ENCODE measurements at regions not wholly inside any gene's neighbourhood (a gene's known extent, or its start where the extent isn't known, plus 50 kb on each side); places are given as distances from the start of the nearest gene placed in this dataset.

- ATAC-seq (replicated peaks in 6 of 8): no peak
- H3K4me3 ChIP-seq: no peak overlapping the region
- WGBS, 10 experiments: 18 to 96% (median 86%) methylated on average over 6 to 12 of the region's 14 CpGs
- H3K4me1 ChIP-seq (replicated peaks in 1 of 2): peaks cover 3 to 12% of the 10 kb centered on the region in 2 donors
- in situ Hi-C loops (cut with MboI; ENCODE audit: low pct_unique_long_range_greater_than_20kb in 2 of 9, low sequenced_read_pairs in 9 of 9, unreplicated experiment in 9 of 9): no loop called here
- H3K27ac ChIP-seq: no peak overlapping the region
These were observed 323.0 kb downstream of the MYCN start for GRCh38 chr2:16263241-16263890.

DNA sequence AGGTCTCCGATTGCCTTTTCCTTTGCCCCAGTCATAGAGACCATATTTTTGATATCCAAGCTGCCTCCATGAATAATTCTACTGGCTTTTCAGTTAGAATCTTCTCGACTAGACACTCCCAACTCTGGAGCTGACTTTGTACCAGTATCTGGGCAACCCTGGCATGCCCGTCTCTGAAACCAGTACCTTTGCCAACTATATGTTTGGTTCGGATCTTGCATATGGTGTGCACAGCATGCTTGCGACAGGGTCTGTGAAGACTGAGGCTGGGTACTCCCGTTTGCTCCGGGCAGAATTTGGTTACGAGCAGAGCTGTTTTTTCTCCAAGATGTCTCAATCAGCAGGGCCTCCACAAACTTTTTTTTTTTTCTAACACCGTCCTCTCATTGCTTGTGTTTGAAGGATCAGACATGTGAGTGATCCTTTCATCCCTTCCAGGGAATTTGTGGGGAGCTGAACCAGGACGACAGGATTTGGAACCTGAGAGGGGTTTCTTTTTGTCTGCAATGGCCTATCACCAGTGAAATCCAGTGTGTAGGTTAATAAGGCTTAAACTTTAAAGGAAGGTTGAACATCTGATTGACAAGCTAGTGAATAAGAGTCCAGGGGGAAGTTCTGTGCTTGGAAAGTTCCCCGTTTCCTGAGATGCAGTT, 322.3 kb downstream of the MYCN start:
- in situ Hi-C loops (cut with MboI; ENCODE audit: low pct_unique_long_range_greater_than_20kb in 2 of 9, low sequenced_read_pairs in 9 of 9, unreplicated experiment in 9 of 9): no loop called here
- Histone ChIP-seq H3K4me1 (replicated peaks in 1 of 2) (peaks cover 3 to 12% of the 10 kb centered on the region in 2 donors), H3K4me3 (no peak overlapping the region), H3K27ac (no peak overlapping the region)
- 14 to 100% (median 82%) methylated on average over 1 to 5 of the region's 11 CpGs for WGBS, 10 experiments
- no peak for ATAC-seq (replicated peaks in 6 of 8)

DNA sequence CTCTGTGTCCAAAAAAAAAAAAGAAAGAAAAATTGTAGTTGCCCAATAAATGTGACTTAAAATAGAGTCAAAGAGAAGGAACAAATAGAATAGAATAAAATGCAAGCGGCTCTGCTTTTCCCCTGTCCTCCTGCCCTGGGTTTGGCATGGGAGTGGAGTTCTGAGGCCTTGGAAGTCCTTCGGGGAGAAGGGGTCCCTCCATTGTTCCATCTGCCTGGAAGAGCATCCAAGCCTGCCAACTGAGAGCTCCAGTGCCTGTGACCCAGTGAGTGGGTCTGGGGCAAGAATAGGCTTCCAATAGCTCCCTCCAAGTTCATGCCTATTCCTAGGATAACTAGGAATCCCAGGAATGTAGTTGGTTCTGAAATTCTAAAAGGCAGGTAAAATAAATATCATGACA, 321.4 kb downstream of the MYCN start:
- no peak for ATAC-seq (replicated peaks in 6 of 8)
- Histone ChIP-seq H3K4me3 (no peak overlapping the region), H3K4me1 (replicated peaks in 1 of 2) (peaks cover 3 to 12% of the 10 kb centered on the region in 2 donors), H3K27ac (no peak overlapping the region)
- in situ Hi-C loops (cut with MboI; ENCODE audit: low pct_unique_long_range_greater_than_20kb in 2 of 9, low sequenced_read_pairs in 9 of 9, unreplicated experiment in 9 of 9): no loop called here
- WGBS, 10 experiments: 25 to 100% (median 81%) methylated on average over 1 to 2 of the region's 2 CpGs; no CpG with 5 or more reads in 3 of the 10 experiments

DNA sequence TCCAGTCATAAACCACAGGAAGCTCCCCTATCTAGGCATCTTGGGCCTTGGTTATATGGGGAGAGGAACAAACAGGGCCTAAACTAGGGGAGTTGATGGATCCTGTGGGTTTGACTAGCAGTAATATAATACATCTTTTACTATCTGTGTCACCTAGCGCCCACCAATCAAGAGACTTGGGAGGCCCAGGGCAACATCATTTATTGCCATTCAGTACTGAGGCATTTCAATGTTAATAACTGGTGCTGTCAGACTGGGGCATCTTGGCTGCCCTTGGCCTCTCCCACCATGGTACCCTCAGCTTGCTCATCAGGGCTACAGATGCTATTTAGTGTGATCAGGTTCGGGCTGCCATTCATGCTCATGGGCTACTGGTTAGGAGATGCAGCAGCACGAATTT, 320.7 kb downstream of the MYCN start:
- Histone ChIP-seq H3K4me3 (no peak overlapping the region), H3K27ac (no peak overlapping the region), H3K4me1 (replicated peaks in 1 of 2) (peaks cover 3 to 12% of the 10 kb centered on the region in 2 donors)
- WGBS, 10 experiments: 0 to 100% (median 27%) methylated on average over 1 to 3 of the region's 3 CpGs; no CpG with 5 or more reads in 5 of the 10 experiments
- ATAC-seq (replicated peaks in 6 of 8): no peak
- in situ Hi-C loops (cut with MboI; ENCODE audit: low pct_unique_long_range_greater_than_20kb in 2 of 9, low sequenced_read_pairs in 9 of 9, unreplicated experiment in 9 of 9): no loop called here

- no peak for ATAC-seq (replicated peaks in 6 of 8)
- 27 to 96% (median 77%) methylated on average over 2 to 8 of the region's 9 CpGs for WGBS, 10 experiments
- no peak overlapping the region for H3K27ac ChIP-seq
- no peak overlapping the region for H3K4me3 ChIP-seq
- H3K4me1 ChIP-seq (replicated peaks in 1 of 2): peaks cover 3 to 12% of the 10 kb centered on the region in 2 donors
- in situ Hi-C loops (cut with MboI; ENCODE audit: low pct_unique_long_range_greater_than_20kb in 2 of 9, low sequenced_read_pairs in 9 of 9, unreplicated experiment in 9 of 9): no loop called here
These were observed 319.9 kb downstream of the MYCN start for GRCh38 chr2:16260041-16260830.

DNA sequence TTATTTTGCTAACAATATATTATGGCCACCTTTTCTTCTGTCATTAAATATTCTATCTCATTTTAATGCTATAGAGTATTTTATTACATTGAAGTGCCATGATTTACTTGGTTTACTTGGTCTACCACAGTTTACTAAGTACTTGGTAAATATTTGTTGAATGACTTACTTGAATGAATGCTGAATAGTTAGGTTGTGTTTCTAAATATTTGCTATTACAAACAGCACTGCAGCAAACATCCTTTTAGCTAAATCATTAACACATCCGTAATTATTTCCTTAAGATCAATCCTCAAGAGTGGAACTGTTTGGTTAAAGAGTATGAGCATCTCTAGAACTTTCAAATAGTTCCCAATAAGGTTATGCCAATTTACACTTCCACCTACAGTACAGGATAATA, 318.7 kb downstream of the MYCN start:
- H3K4me1 ChIP-seq (replicated peaks in 1 of 2): peaks cover 3 to 12% of the 10 kb centered on the region in 2 donors
- 0 to 100% (median 52%) methylated on average over 1 of the region's 1 CpG; no CpG with 5 or more reads in 2 of the 10 experiments for WGBS, 10 experiments
- H3K4me3 ChIP-seq: no peak overlapping the region
- no peak for ATAC-seq (replicated peaks in 6 of 8)
- in situ Hi-C loops (cut with MboI; ENCODE audit: low pct_unique_long_range_greater_than_20kb in 2 of 9, low sequenced_read_pairs in 9 of 9, unreplicated experiment in 9 of 9): no loop called here
- H3K27ac ChIP-seq: no peak overlapping the region

DNA sequence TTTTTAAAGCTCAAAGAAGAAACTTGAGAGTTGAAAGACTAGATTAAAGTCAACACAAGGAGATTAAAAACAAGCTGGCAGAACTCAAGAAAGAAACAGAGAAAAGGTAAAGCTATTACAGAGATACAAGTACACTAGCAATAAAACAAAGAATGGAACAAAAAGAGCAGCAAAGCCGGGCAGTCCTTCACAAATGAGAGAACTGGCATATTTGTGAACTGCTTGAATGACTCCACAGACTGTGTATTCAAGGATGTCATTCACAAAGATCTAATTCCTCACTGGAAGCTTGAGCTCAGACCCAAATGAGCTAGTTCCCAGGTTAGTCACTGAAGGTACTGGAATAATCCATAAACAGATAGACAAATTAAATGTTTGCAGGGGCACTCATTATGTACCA, 318.0 kb downstream of the MYCN start:
- WGBS, 10 experiments: 0 to 60% (median 23%) methylated on average over 1 of the region's 1 CpG; no CpG with 5 or more reads in 1 of the 10 experiments
- ATAC-seq (replicated peaks in 6 of 8): peak in 1 of 8 experiments; percentile 68
- in situ Hi-C loops (cut with MboI; ENCODE audit: low pct_unique_long_range_greater_than_20kb in 2 of 9, low sequenced_read_pairs in 9 of 9, unreplicated experiment in 9 of 9): no loop called here
- Histone ChIP-seq H3K27ac (no peak overlapping the region), H3K4me3 (no peak overlapping the region), H3K4me1 (replicated peaks in 1 of 2) (peaks cover 3 to 12% of the 10 kb centered on the region in 2 donors)

DNA sequence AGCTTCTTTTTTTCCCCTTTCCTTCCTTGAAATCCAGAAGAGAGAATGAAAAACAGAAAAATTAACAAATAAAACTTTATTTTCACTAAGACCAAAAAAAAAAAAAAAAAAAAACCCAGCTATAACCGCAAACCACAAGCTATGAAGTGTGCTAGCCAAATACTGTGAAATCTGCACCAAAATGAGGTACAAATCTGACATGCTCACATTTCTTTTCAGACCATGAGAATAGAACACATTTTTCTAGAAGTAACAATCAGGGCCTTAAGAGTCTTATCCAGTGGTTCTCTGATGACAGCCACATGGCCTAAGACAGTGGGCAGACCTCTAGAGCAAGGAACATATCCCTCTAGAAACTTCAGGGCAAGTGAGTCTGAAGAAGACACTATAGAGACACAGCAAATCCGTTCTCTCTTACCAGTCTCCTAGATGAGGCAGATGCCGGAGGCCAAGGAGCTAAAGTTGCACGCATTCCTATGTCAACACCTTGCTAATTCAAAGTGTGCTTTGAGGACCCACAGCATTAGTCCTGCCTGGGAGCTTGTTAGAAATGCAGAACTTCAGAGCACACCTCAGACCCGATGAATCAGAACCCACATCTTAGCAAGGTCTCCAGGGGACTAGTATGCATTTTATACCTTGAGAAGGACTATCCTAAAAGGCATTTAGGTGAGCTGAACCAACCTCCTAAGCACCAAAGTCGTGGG, 317.1 kb downstream of the MYCN start:
- in situ Hi-C loops (cut with MboI; ENCODE audit: low pct_unique_long_range_greater_than_20kb in 2 of 9, low sequenced_read_pairs in 9 of 9, unreplicated experiment in 9 of 9): no loop called here
- H3K4me1 ChIP-seq (replicated peaks in 1 of 2): peaks cover 3 to 12% of the 10 kb centered on the region in 2 donors
- WGBS, 10 experiments: 22 to 100% (median 68%) methylated on average over 1 to 6 of the region's 6 CpGs
- ATAC-seq (replicated peaks in 6 of 8): no peak
- H3K4me3 ChIP-seq: no peak overlapping the region
- no peak overlapping the region for H3K27ac ChIP-seq

GRCh38 chr2:16256601-16257321, 316.4 kb downstream of the MYCN start:
- no peak for ATAC-seq (replicated peaks in 6 of 8)
- Histone ChIP-seq H3K4me3 (no peak overlapping the region), H3K27ac (no peak overlapping the region), H3K4me1 (replicated peaks in 1 of 2) (peaks cover 5 to 12% of the 10 kb centered on the region in 2 donors)
- 0 to 100% (median 80%) methylated on average over 1 to 6 of the region's 6 CpGs for whole genome bisulfite sequencing, 10 experiments
- in situ Hi-C loops (cut with MboI; ENCODE audit: low pct_unique_long_range_greater_than_20kb in 2 of 9, low sequenced_read_pairs in 9 of 9, unreplicated experiment in 9 of 9): no loop called here

DNA sequence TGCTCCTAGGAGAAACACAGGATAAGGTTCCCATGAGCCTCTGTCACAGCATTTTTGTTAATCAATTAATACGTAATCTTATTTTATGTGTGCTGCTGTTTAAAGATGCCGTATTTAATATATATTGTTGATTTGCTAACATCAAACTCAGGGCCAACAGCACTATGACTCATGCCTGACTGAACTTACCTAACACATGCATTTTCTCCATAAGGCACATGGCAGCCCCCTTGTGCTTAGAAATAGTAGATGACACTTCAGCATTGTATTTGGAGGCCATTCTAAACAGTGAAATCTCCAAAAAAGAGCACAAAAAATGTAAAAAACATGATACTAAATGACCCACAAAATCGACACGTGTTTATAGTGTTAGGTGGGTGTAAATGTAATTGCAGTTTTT, 314.8 kb downstream of the MYCN start:
- WGBS, 10 experiments: 0 to 100% (median 74%) methylated on average over 2 to 4 of the region's 4 CpGs; no CpG with 5 or more reads in 1 of the 10 experiments
- H3K4me1 ChIP-seq (replicated peaks in 1 of 2): peaks cover 2 to 4% of the 10 kb centered on the region in 2 donors
- H3K27ac ChIP-seq: no peak overlapping the region
- in situ Hi-C loops (cut with MboI; ENCODE audit: low pct_unique_long_range_greater_than_20kb in 2 of 9, low sequenced_read_pairs in 9 of 9, unreplicated experiment in 9 of 9): no loop called here
- no peak for ATAC-seq (replicated peaks in 6 of 8)
- H3K4me3 ChIP-seq: no peak overlapping the region

GRCh38 chr2:16254356-16254965, 314.1 kb downstream of the MYCN start:
- no peak overlapping the region for H3K4me3 ChIP-seq
- ATAC-seq (replicated peaks in 6 of 8): no peak

DNA sequence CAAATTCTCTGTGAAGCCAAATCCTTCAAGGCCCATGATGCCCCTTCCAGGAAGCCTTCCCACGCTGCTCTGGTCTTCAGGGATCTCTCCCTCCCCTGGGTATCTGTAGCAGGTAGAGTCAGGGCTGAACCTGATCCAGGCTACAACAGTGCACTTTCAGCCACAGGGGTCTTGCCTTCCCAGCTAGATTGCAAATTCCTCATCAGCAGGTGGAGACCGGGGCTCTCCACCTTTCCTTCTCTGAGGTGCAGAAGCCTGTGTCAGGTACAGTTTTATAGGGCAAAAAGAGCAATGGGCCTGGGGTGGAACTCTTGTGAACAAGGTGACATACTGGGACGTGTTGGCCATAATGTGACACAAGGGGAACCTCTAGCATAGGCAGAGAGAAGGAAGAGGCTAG, 312.9 kb downstream of the MYCN start:
- no peak overlapping the region for H3K27ac ChIP-seq
- 80 to 95% (median 89%) methylated on average over 1 to 3 of the region's 3 CpGs; no CpG with 5 or more reads in 7 of the 10 experiments for WGBS, 10 experiments
- no peak overlapping the region for H3K4me3 ChIP-seq
- in situ Hi-C loops (cut with MboI; ENCODE audit: low pct_unique_long_range_greater_than_20kb in 2 of 9, low sequenced_read_pairs in 9 of 9, unreplicated experiment in 9 of 9): no loop called here
- no peak for ATAC-seq (replicated peaks in 6 of 8)
- H3K4me1 ChIP-seq (replicated peaks in 1 of 2): peaks cover 0 to 4% of the 10 kb centered on the region in 2 donors

More at GRCh38 chr2:16254356-16254965, 314.1 kb downstream of the MYCN start:
- WGBS, 10 experiments: 0 to 100% (median 80%) methylated on average over 1 to 3 of the region's 3 CpGs; no CpG with 5 or more reads in 1 of the 10 experiments
- H3K4me1 ChIP-seq (replicated peaks in 1 of 2): peaks cover 0 to 4% of the 10 kb centered on the region in 2 donors
- H3K27ac ChIP-seq: no peak overlapping the region
- in situ Hi-C loops (cut with MboI; ENCODE audit: low pct_unique_long_range_greater_than_20kb in 2 of 9, low sequenced_read_pairs in 9 of 9, unreplicated experiment in 9 of 9): no loop called here

Measured in motor neuron (in vitro differentiated cells).